ENCODE measurements at regions not wholly inside any gene's neighbourhood (a gene's known extent, or its start where the extent isn't known, plus 50 kb on each side); places are given as distances from the start of the nearest gene placed in this dataset.
"Not testable (repeated sequence)": the region's sequence is repeated elsewhere in the genome, so short reads cannot be mapped to it uniquely, and the experiment has no call there.

DNA sequence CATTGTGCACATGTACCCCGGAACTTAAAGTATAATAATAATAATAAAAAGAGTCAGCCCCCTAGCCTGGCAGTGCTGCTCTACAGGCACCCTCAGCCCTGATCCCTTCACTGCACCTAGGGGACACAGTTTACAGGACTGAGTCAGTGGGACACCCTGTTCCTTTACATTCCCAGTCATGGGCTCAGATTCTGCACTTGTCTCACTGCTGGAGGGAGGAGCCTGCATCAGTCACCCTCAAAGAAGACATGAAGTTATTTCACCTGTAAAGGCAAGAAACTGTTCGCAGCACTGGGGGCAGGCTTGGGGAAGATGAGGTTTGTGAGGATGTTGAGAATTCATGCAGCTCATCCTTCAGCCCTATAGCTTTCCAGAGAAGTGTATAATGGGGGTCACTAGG lies 50.7 kb upstream of the VPREB1 start:
- no peak for DNase-seq (ENCODE audit: low spot score)
- TF ChIP-seq, protein P1, sequence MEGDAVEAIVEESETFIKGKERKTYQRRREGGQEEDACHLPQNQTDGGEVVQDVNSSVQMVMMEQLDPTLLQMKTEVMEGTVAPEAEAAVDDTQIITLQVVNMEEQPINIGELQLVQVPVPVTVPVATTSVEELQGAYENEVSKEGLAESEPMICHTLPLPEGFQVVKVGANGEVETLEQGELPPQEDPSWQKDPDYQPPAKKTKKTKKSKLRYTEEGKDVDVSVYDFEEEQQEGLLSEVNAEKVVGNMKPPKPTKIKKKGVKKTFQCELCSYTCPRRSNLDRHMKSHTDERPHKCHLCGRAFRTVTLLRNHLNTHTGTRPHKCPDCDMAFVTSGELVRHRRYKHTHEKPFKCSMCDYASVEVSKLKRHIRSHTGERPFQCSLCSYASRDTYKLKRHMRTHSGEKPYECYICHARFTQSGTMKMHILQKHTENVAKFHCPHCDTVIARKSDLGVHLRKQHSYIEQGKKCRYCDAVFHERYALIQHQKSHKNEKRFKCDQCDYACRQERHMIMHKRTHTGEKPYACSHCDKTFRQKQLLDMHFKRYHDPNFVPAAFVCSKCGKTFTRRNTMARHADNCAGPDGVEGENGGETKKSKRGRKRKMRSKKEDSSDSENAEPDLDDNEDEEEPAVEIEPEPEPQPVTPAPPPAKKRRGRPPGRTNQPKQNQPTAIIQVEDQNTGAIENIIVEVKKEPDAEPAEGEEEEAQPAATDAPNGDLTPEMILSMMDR (IDR thresholded peaks at IDR 0.05; ENCODE audit: extremely low read depth, insufficient read depth, missing control alignments): no peak
- in situ Hi-C loops (cut with MboI; ENCODE audit: low pct_unique_long_range_greater_than_20kb, low sequenced_read_pairs, unreplicated experiment): no loop called here

DNA sequence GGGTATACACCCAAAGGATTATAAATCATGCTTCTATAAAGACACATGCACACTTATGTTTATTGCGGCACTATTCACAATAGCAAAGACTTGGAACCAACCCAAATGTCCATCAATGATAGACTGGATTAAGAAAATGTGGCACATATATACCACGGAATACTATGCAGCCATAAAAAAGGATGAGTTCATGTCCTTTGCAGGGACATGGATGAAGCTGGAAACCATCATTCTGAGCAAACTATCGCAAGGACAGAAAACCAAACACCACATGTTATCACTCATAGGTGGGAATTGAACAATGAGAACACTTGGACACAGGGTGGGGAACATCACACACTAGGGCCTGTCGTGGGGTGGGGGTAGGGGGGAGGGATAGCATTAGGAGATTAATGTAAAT lies 51.1 kb upstream of the VPREB1 start:
- in situ Hi-C loops (cut with MboI; ENCODE audit: low pct_unique_long_range_greater_than_20kb, low sequenced_read_pairs, unreplicated experiment); DNase-seq (ENCODE audit: low spot score): not testable (repeated sequence)

DNA sequence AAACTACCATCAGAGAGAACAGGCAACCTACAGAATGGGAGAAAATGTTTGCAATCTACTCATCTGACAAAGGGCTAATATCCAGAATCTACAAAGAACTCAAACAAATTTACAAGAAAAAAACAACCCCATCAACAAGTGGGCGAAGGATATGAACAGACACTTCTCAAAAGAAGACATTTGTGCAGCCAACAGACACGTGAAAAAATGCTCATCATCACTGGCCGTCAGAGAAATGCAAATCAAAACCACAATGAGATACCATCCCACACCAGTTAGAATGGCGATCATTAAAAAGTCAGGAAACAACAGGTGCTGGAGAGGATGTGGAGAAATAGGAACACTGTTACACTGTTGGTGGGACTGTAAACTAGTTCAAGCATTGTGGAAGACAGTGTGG lies 51.6 kb upstream of the VPREB1 start:
- DNase-seq (ENCODE audit: low spot score); in situ Hi-C loops (cut with MboI; ENCODE audit: low pct_unique_long_range_greater_than_20kb, low sequenced_read_pairs, unreplicated experiment): not testable (repeated sequence)

DNA sequence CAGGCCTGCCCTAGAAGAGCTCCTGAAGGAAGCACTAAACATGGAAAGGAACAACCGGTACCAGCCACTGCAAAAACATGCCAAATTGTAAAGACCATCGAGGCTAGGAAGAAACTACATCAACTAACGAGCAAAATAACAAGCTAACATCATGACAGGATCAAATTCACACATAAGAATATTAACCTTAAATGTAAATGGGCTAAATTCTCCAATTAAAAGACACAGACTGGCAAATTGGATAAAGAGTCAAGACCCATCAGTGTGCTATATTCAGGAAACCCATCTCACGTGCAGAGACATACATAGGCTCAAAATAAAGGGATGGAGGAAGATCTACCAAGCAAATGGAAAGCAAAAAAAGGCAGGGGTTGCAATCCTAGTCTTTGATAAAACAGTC lies 54.8 kb upstream of the VPREB1 start:
- in situ Hi-C loops (cut with MboI; ENCODE audit: low pct_unique_long_range_greater_than_20kb, low sequenced_read_pairs, unreplicated experiment); DNase-seq (ENCODE audit: low spot score): not testable (repeated sequence)

DNA sequence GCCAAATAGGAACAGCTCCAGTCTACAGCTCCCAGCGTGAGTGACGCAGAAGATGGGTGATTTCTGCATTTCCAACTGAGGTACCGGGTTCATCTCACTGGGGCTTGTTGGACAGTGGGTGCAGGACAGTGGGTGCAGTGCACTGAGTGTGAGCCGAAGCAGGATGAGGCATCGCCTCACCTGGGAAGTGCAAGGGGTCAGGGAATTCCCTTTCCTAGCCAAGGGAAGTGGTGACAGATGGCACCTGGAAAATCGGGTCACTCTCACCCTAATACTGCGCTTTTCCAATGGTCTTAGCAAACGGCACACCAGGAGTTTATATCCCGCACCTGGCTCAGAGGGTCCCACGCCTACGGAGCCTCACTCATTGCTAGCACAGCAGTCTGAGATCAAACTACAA lies 56.7 kb upstream of the VPREB1 start:
- in situ Hi-C loops (cut with MboI; ENCODE audit: low pct_unique_long_range_greater_than_20kb, low sequenced_read_pairs, unreplicated experiment); DNase-seq (ENCODE audit: low spot score): not testable (repeated sequence)

DNA sequence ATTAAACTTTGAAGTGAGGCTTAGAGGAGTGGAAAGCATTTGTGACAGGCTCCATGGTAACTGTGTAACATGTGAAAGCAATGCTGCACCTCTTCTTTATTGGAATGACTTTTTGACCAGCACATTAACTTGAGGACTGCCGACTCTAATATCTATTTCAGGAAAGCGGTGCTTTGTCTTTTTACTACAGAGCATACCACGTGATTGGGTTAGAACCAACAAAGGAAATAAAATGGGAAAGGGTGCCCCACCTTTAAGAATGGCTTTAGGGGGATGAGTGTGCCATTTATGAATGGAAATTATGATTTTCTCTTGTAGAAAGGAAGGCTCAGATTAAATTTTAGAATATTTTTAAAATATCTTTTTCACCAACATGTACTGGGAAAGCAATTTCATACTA lies 57.3 kb upstream of the VPREB1 start:
- TF ChIP-seq, protein P1 (IDR thresholded peaks at IDR 0.05; ENCODE audit: extremely low read depth, insufficient read depth, missing control alignments): no peak
- in situ Hi-C loops (cut with MboI; ENCODE audit: low pct_unique_long_range_greater_than_20kb, low sequenced_read_pairs, unreplicated experiment): no loop called here
- DNase-seq (ENCODE audit: low spot score): no peak

DNA sequence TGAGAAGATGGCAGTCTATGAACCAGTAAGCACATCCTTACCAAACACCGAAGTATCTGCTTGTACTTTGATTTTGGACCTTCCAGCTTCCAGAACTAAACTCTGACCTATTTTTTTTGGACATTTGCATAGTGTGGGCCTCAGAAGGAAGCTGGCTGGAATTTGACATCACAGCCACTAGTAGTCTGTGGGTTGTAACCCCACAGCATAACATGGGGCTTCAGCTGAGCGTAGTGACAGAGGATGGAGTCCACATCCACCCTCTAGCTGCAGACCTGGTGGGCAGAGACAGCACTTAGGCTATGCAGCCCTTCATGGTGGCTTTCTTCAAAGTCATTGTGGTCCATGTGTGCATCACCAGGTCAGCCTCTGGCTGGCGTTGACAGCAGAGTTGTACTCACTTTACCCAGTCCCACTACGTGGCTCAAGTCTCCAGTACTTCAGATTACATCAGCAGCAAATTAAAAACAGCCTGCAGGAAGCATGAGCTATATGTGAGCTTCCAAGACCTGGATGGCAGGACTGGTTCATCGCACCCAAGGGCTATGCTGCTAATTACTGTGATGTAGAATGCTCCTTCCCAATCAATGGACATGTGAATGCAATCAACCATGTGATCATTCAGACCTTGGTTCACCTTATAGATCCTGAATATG lies 58.6 kb upstream of the VPREB1 start:
- DNase-seq (ENCODE audit: low spot score): no peak
- TF ChIP-seq, protein P1 (IDR thresholded peaks at IDR 0.05; ENCODE audit: extremely low read depth, insufficient read depth, missing control alignments): no peak
- in situ Hi-C loops (cut with MboI; ENCODE audit: low pct_unique_long_range_greater_than_20kb, low sequenced_read_pairs, unreplicated experiment): no loop called here

DNA sequence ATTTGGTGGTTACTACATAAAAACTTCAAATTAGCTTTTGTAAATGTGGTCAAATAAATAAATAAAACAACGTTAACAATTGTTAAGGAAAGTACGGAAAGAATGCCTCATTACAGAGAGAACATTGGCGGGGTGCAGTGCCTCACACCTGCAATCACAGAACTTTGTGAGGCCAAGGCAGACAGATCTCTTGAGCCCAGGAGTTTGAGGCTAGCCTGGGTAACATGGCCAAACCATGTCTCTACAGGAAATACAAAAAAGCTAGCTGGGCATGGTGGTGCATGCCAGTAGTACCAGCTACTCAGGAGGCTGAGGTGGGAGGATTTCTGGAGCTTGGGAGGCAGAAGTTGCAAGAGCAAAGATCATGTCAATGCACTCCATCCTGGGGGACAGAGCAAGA lies 59.4 kb upstream of the VPREB1 start:
- in situ Hi-C loops (cut with MboI; ENCODE audit: low pct_unique_long_range_greater_than_20kb, low sequenced_read_pairs, unreplicated experiment): no loop called here
- TF ChIP-seq, protein P1 (IDR thresholded peaks at IDR 0.05; ENCODE audit: extremely low read depth, insufficient read depth, missing control alignments): no peak
- DNase-seq (ENCODE audit: low spot score): no peak

DNA sequence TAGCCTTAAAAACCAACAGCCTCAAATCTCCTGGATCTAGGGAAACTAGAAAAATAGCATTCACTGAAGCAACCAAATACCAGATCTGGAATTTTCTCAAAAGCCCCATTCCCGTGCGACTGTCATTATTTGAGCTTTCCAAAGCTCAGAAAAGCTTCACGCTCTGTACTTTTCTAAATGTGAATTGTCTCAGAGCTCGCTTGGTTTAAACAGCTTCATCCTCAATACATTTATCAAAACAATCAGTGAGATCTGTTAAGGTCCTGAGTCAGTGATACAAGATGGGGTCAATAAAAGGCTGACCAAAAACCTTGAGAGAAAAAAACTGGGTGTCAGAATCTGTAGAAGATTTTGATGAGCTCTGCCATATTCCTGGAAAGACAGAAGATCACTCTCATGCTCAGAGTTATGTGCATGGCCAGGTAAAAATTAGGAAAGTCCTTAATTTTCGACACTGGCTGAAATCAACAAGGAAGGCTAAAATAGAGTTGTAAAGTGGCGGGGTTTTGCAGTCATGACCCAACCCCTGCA lies 60.2 kb upstream of the VPREB1 start:
- in situ Hi-C loops (cut with MboI; ENCODE audit: low pct_unique_long_range_greater_than_20kb, low sequenced_read_pairs, unreplicated experiment): no loop called here
- DNase-seq (ENCODE audit: low spot score): no peak
- TF ChIP-seq, protein P1 (IDR thresholded peaks at IDR 0.05; ENCODE audit: extremely low read depth, insufficient read depth, missing control alignments): no peak

Measured in GM13977 (cell line).